Activated CD8-positive, alpha-beta T cell treated with anti-CD3 and anti-CD28 coated beads, Interleukin-2, amount 10 ng/mL, durations not matched to agents 7 days and 5 days (primary cell): ENCODE measurements at regions not wholly inside any gene's neighbourhood (a gene's known extent, or its start where the extent isn't known, plus 50 kb on each side); places are given as distances from the start of the nearest gene placed in this dataset.

ENCODE experiments used
- ATAC-seq: fragments of 150-1000 bp; cut with Tn5 transposase; one replicate; pipeline ENCODE4 v1.10.0; 2021; ENCODE audit warnings: moderate library complexity
- CTCF ChIA-PET: fragments of 350-600 bp; sonication (Branson Sonifier 250); formaldehyde crosslinking; loops from one replicate; lab custom pipeline; 2021; ENCODE audit warnings: antibody characterized with exemption; lab: Charles Lee
- POLR2A ChIA-PET: fragments of 350-600 bp; sonication (Branson Sonifier 250); formaldehyde crosslinking; loops from one replicate; lab custom pipeline; 2021; ENCODE audit warnings: antibody characterized with exemption; lab: Charles Lee
- DNase-seq: peaks from one replicate; pipeline ENCODE4 v3.0.0-alpha.2; 2020
- H3K27ac Mint-ChIP-seq: one replicate; pipeline ENCODE4 v1.8.0; 2021; ENCODE audit warnings: mild to moderate bottlenecking, mixed read lengths
- H3K27me3 Mint-ChIP-seq: one replicate; pipeline ENCODE4 v1.8.0; 2021; ENCODE audit warnings: low read depth, mixed read lengths
- H3K36me3 Mint-ChIP-seq: one replicate; pipeline ENCODE4 v1.8.0; 2021; ENCODE audit warnings: low read depth, mixed read lengths
- H3K4me1 Mint-ChIP-seq: one replicate; pipeline ENCODE4 v1.8.0; 2021; ENCODE audit warnings: low read depth, mixed read lengths
- H3K4me3 Mint-ChIP-seq: one replicate; pipeline ENCODE4 v1.8.0; 2021; ENCODE audit warnings: mild to moderate bottlenecking, mixed read lengths
- H3K9me3 Mint-ChIP-seq: one replicate; pipeline ENCODE4 v1.8.0; 2022; ENCODE audit warnings: mixed read lengths; ENCODE audit not compliant: insufficient read depth

GRCh38 chr5:36522746-36523065 is 83.7 kb upstream of the SLC1A3 start:
- Mint-ChIP-seq H3K27me3 (no peaks in the 10 kb centered on the region), H3K36me3 (no peaks in the 10 kb centered on the region), H3K9me3 (no peaks in the 10 kb centered on the region), H3K27ac (no peak overlapping the region), H3K4me1 (no peaks in the 10 kb centered on the region), H3K4me3 (no peak overlapping the region)
- ATAC-seq (no peak), DNase-seq (no peak)
- ChIA-PET POLR2A (no interaction called here), CTCF (no interaction called here)

- CTCF ChIA-PET: no interaction called here
- H3K36me3 Mint-ChIP-seq: no peaks in the 10 kb centered on the region
These were observed 83.0 kb upstream of the SLC1A3 start for GRCh38 chr5:36523450-36523849.

GRCh38 chr5:36523926-36524325 is 82.5 kb upstream of the SLC1A3 start:
- H3K27ac Mint-ChIP-seq: no peak overlapping the region
- ChIA-PET POLR2A (no interaction called here), CTCF (no interaction called here)
- DNase-seq: no peak
- H3K9me3 Mint-ChIP-seq: no peaks in the 10 kb centered on the region
- H3K4me1 Mint-ChIP-seq: no peaks in the 10 kb centered on the region
- ATAC-seq: no peak
- no peaks in the 10 kb centered on the region for H3K36me3 Mint-ChIP-seq
- no peak overlapping the region for H3K4me3 Mint-ChIP-seq
- no peaks in the 10 kb centered on the region for H3K27me3 Mint-ChIP-seq

More at GRCh38 chr5:36523450-36523849, 83.0 kb upstream of the SLC1A3 start:
- POLR2A ChIA-PET: no interaction called here
- Mint-ChIP-seq H3K9me3 (no peaks in the 10 kb centered on the region), H3K27ac (no peak overlapping the region), H3K4me1 (no peaks in the 10 kb centered on the region), H3K27me3 (no peaks in the 10 kb centered on the region), H3K4me3 (no peak overlapping the region)
- ATAC-seq (no peak), DNase-seq (no peak)

DNA sequence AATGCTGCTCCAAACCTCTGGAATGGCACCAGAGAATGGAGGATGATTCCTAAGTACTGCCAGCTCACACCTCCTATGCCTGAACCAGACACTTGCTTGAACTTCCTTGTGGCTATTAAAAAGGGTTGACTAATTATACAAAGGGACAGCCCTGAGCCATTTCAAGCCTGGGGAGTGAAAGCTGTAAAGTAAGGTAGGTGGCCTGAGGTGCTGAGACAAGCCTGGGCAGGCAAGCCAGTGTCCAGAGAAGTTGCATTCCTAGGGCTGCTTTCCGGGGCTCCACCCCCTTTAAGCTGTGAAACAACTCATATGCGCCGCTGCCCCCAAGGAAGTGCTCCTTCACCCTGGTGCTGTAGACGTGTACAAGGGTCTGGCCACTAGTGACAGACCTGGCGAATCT is 79.9 kb upstream of the SLC1A3 start:
- no peak for DNase-seq
- Mint-ChIP-seq H3K36me3 (no peaks in the 10 kb centered on the region), H3K27me3 (no peaks in the 10 kb centered on the region), H3K27ac (no peak overlapping the region), H3K9me3 (no peaks in the 10 kb centered on the region), H3K4me1 (no peaks in the 10 kb centered on the region), H3K4me3 (no peak overlapping the region)
- ATAC-seq: no peak
- CTCF ChIA-PET: no interaction called here
- POLR2A ChIA-PET: no interaction called here

DNA sequence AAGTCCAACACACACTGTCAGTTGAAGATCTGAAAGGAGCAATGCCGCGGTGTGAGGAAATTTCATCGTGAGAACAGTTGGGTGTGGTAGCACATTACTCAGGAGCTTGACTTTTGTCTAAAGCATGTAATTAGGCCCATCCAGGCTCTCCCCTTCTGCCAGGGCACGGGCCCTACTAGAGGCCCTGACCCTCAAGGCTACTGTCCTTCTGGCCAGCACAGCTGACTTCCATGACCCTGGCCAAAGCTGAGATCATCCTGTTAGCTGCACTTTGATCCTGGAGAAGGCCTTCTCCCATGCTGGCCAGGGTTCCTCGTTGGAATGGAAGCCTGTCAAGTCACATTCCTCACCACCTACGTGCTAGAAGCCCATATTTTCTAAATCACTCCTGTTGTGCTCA is 77.8 kb upstream of the SLC1A3 start:
- ATAC-seq (no peak), DNase-seq (no peak)
- H3K4me1 Mint-ChIP-seq: no peaks in the 10 kb centered on the region
- no peaks in the 10 kb centered on the region for H3K36me3 Mint-ChIP-seq
- H3K27me3 Mint-ChIP-seq: peaks cover 4% of the 10 kb centered on the region
- H3K27ac Mint-ChIP-seq: no peak overlapping the region
- H3K4me3 Mint-ChIP-seq: no peak overlapping the region
- no peaks in the 10 kb centered on the region for H3K9me3 Mint-ChIP-seq
- ChIA-PET POLR2A (no interaction called here), CTCF (no interaction called here)

DNA sequence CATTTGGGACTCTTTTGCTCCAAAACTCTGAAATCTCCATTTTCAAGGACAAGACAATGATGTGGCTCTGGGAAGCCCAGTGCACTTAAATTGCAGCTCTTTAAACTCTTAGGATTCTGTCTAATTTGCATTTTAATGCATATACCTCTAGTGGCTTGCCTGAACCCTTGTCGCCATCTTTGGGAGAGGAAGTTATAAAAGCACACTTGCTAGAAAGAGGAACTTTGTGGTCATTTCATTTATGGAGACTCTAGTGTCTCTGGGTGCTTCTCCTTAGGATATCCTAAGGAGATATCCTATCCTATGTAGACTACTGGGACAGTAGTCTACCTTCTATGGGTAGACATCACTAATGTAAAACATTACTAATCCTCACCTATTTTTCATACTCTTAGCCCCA is 77.3 kb upstream of the SLC1A3 start:
- CTCF ChIA-PET: no interaction called here
- Mint-ChIP-seq H3K4me3 (no peak overlapping the region), H3K4me1 (no peaks in the 10 kb centered on the region), H3K36me3 (no peaks in the 10 kb centered on the region), H3K27ac (no peak overlapping the region), H3K27me3 (peaks cover 4% of the 10 kb centered on the region), H3K9me3 (no peaks in the 10 kb centered on the region)
- no peak for DNase-seq
- POLR2A ChIA-PET: no interaction called here
- no peak for ATAC-seq

GRCh38 chr5:36530215-36530614 is 76.2 kb upstream of the SLC1A3 start:
- H3K4me1 Mint-ChIP-seq: no peaks in the 10 kb centered on the region
- ChIA-PET CTCF (no interaction called here), POLR2A (no interaction called here)
- no peaks in the 10 kb centered on the region for H3K36me3 Mint-ChIP-seq
- H3K9me3 Mint-ChIP-seq: no peaks in the 10 kb centered on the region
- DNase-seq (no peak), ATAC-seq (no peak)
- H3K27ac Mint-ChIP-seq: no peak overlapping the region
- peaks cover 4% of the 10 kb centered on the region for H3K27me3 Mint-ChIP-seq
- no peak overlapping the region for H3K4me3 Mint-ChIP-seq

- H3K4me1 Mint-ChIP-seq: no peaks in the 10 kb centered on the region
- H3K36me3 Mint-ChIP-seq: no peaks in the 10 kb centered on the region
- H3K27me3 Mint-ChIP-seq: peaks cover 4% of the 10 kb centered on the region
- no peaks in the 10 kb centered on the region for H3K9me3 Mint-ChIP-seq
- H3K4me3 Mint-ChIP-seq: no peak overlapping the region
- CTCF ChIA-PET: no interaction called here
- no peak overlapping the region for H3K27ac Mint-ChIP-seq
- POLR2A ChIA-PET: no interaction called here
- DNase-seq (no peak), ATAC-seq (no peak)
These were observed 75.0 kb upstream of the SLC1A3 start for GRCh38 chr5:36531401-36531800.

GRCh38 chr5:36535378-36535777 is 71.0 kb upstream of the SLC1A3 start:
- ChIA-PET POLR2A (no interaction called here), CTCF (no interaction called here)
- ATAC-seq: no peak

GRCh38 chr5:36535859-36536615 is 70.4 kb upstream of the SLC1A3 start:
- ChIA-PET POLR2A (no interaction called here), CTCF (no interaction called here)
- Mint-ChIP-seq H3K4me1 (no peaks in the 10 kb centered on the region), H3K4me3 (no peak overlapping the region), H3K27ac (no peak overlapping the region), H3K9me3 (no peaks in the 10 kb centered on the region), H3K36me3 (no peaks in the 10 kb centered on the region), H3K27me3 (peaks cover 4% of the 10 kb centered on the region)
- no peak for ATAC-seq
- DNase-seq: no peak

More at GRCh38 chr5:36535378-36535777, 71.0 kb upstream of the SLC1A3 start:
- Mint-ChIP-seq H3K4me3 (no peak overlapping the region), H3K27ac (no peak overlapping the region), H3K27me3 (peaks cover 4% of the 10 kb centered on the region), H3K36me3 (no peaks in the 10 kb centered on the region), H3K9me3 (no peaks in the 10 kb centered on the region), H3K4me1 (no peaks in the 10 kb centered on the region)
- no peak for DNase-seq

DNA sequence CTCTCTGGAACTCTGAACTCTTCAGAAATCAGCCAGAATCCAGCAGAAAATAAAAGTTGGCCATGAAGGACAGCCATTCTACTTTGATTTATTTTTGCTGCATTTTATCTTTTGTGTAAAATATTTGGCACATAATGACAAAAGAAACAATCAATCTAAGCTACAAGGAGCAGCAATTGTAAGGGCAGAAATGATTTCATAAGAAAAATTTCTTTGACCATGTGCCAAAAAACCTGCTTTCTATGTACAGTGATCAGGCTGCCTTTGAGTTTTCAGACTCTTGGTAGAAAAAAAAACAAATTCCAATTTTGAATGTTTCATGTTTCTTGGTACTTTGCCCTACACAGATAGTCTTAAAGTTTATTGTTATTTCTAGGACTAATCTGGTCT is 69.8 kb upstream of the SLC1A3 start:
- no peak for ATAC-seq
- POLR2A ChIA-PET: no interaction called here

GRCh38 chr5:36537724-36538123 is 68.7 kb upstream of the SLC1A3 start:
- POLR2A ChIA-PET: no interaction called here
- Mint-ChIP-seq H3K9me3 (no peaks in the 10 kb centered on the region), H3K4me1 (no peaks in the 10 kb centered on the region), H3K4me3 (no peak overlapping the region), H3K36me3 (no peaks in the 10 kb centered on the region), H3K27ac (no peak overlapping the region), H3K27me3 (peaks cover 4% of the 10 kb centered on the region)
- ATAC-seq (no peak), DNase-seq (no peak)
- CTCF ChIA-PET: no interaction called here

More for the DNA sequence above, 69.8 kb upstream of the SLC1A3 start:
- Mint-ChIP-seq H3K27ac (no peak overlapping the region), H3K9me3 (no peaks in the 10 kb centered on the region), H3K36me3 (no peaks in the 10 kb centered on the region), H3K4me3 (no peak overlapping the region), H3K27me3 (peaks cover 4% of the 10 kb centered on the region), H3K4me1 (no peaks in the 10 kb centered on the region)
- CTCF ChIA-PET: no interaction called here
- DNase-seq: no peak
